H9 (cell line): ENCODE measurements at regions not wholly inside any gene's neighbourhood (a gene's known extent, or its start where the extent isn't known, plus 50 kb on each side); places are given as distances from the start of the nearest gene placed in this dataset.

ENCODE experiments used
- DNase-seq: peaks from one replicate; pipeline ENCODE4 v3.0.0-alpha.2; 2017
- H2AFZ ChIP-seq: one replicate; pipeline ENCODE4 v1.6.1; 2013; ENCODE audit warnings: mild to moderate bottlenecking, low read length, control low read depth, moderate library complexity
- H2AK5ac ChIP-seq: 2 replicates; pipeline ENCODE4 v1.6.1; 2013; ENCODE audit warnings: low read length, control low read depth, mixed read lengths; ENCODE audit not compliant: insufficient read length
- H2BK120ac ChIP-seq: one replicate; pipeline ENCODE4 v1.6.1; 2013; ENCODE audit warnings: low read depth, mild to moderate bottlenecking, low read length, control low read depth, inconsistent platforms; ENCODE audit not compliant: poor library complexity, severe bottlenecking
- H2BK12ac ChIP-seq: 2 replicates; pipeline ENCODE4 v1.6.1; 2013; ENCODE audit warnings: low read length, control low read depth, mixed read lengths, low read depth; ENCODE audit not compliant: insufficient read length
- H2BK15ac ChIP-seq: 2 replicates; pipeline ENCODE4 v1.6.1; 2013; ENCODE audit warnings: low read depth, low read length, control low read depth
- H2BK20ac ChIP-seq: one replicate; pipeline ENCODE4 v1.6.1; 2013; ENCODE audit warnings: low read depth, mild to moderate bottlenecking, low read length, control low read depth, inconsistent platforms; ENCODE audit not compliant: poor library complexity, severe bottlenecking
- H2BK5ac ChIP-seq: 2 replicates; pipeline ENCODE4 v1.6.1; 2013; ENCODE audit warnings: low read length, control low read depth, mixed read lengths; ENCODE audit not compliant: insufficient read length
- H3K14ac ChIP-seq: 2 replicates; pipeline ENCODE4 v1.6.1; 2013; ENCODE audit warnings: low read length, control low read depth; ENCODE audit not compliant: insufficient read depth
- H3K18ac ChIP-seq: 2 replicates; pipeline ENCODE4 v1.6.1; 2013; ENCODE audit warnings: low read depth, mild to moderate bottlenecking, mixed read lengths, low read length, control low read depth; ENCODE audit not compliant: insufficient read length
- H3K23ac ChIP-seq: 2 replicates; pipeline ENCODE4 v1.6.1; 2013; ENCODE audit warnings: low read length, control low read depth, mixed read lengths, low read depth; ENCODE audit not compliant: insufficient read length
- H3K23me2 ChIP-seq: 2 replicates; pipeline ENCODE4 v1.6.1; 2013; ENCODE audit warnings: low read depth, mild to moderate bottlenecking, mixed read lengths, low read length, control low read depth; ENCODE audit not compliant: insufficient read length, poor library complexity, severe bottlenecking
- H3K27ac ChIP-seq: 2 replicates; pipeline ENCODE4 v1.5.1; 2013; ENCODE audit warnings: low read length, control low read depth, mixed read lengths, low read depth; ENCODE audit not compliant: insufficient read length
- H3K27me3 ChIP-seq: 2 replicates; pipeline ENCODE4 v1.6.1; 2013; ENCODE audit warnings: low read length, control low read depth, inconsistent platforms; ENCODE audit not compliant: insufficient read depth
- H3K4ac ChIP-seq: 2 replicates; pipeline ENCODE4 v1.6.1; 2013; ENCODE audit warnings: low read depth, mild to moderate bottlenecking, control low read depth, inconsistent platforms, low read length, moderate library complexity
- H3K4me1 ChIP-seq: 2 replicates; pipeline ENCODE4 v1.6.1; 2013; ENCODE audit warnings: low read length, control low read depth, inconsistent platforms; ENCODE audit not compliant: insufficient read depth
- H3K4me2 ChIP-seq: 2 replicates; pipeline ENCODE4 v1.6.1; 2013; ENCODE audit warnings: low read length, control low read depth, mixed read lengths; ENCODE audit not compliant: insufficient read length, insufficient read depth
- H3K56ac ChIP-seq: 2 replicates; pipeline ENCODE4 v1.6.1; 2013; ENCODE audit warnings: low read depth, mild to moderate bottlenecking, mixed read lengths, low read length, control low read depth; ENCODE audit not compliant: insufficient read length
- H3K79me1 ChIP-seq: 2 replicates; pipeline ENCODE4 v1.6.1; 2013; ENCODE audit warnings: low read depth, mild to moderate bottlenecking, moderate library complexity, low read length, control low read depth, inconsistent platforms; ENCODE audit not compliant: insufficient read depth, poor library complexity, severe bottlenecking
- H3K79me2 ChIP-seq: 2 replicates; pipeline ENCODE4 v1.6.1; 2013; ENCODE audit warnings: low read length, control low read depth, inconsistent platforms; ENCODE audit not compliant: insufficient read depth
- H3K9ac ChIP-seq: 2 replicates; pipeline ENCODE4 v1.6.1; 2013; ENCODE audit warnings: low read length, control low read depth, mixed read lengths; ENCODE audit not compliant: insufficient read length; ENCODE audit errors: extremely low read depth
- H3K9me3 ChIP-seq: one replicate; pipeline ENCODE4 v1.6.1; 2013; ENCODE audit warnings: low read depth, low read length, inconsistent platforms; ENCODE audit not compliant: control insufficient read depth
- H3T11ph ChIP-seq: one replicate; pipeline ENCODE4 v1.6.1; 2013; ENCODE audit warnings: mild to moderate bottlenecking, low read length, control low read depth, inconsistent platforms
- H4K20me1 ChIP-seq: one replicate; pipeline ENCODE4 v1.6.1; 2013; ENCODE audit not compliant: control insufficient read depth, insufficient read length, insufficient read depth
- H4K5ac ChIP-seq: 2 replicates; pipeline ENCODE4 v1.6.1; 2013; ENCODE audit warnings: low read depth, mild to moderate bottlenecking, mixed read lengths, low read length, control low read depth; ENCODE audit not compliant: insufficient read length
- H4K8ac ChIP-seq: replicated peaks from 2 replicates; pipeline ENCODE4 v1.6.1; 2013; ENCODE audit warnings: low read length, control low read depth, mixed read lengths, low read depth; ENCODE audit not compliant: insufficient read length
- H4K91ac ChIP-seq: 2 replicates; pipeline ENCODE4 v1.6.1; 2013; ENCODE audit warnings: low read depth, mild to moderate bottlenecking, moderate library complexity, mixed read lengths, low read length, control low read depth; ENCODE audit not compliant: insufficient read length
- H3K27ac Mint-ChIP-seq, 3 experiments: 2 replicates in 2 of 3; 3 replicates in 1 of 3; pipeline ENCODE4 v1.8.0; 2020 to 2021; ENCODE audit warnings: mixed read lengths in 3 of 3, mild to moderate bottlenecking in 1 of 3, moderate library complexity in 1 of 3
- H3K27me3 Mint-ChIP-seq: 2 replicates; pipeline ENCODE4 v1.8.0; 2021; ENCODE audit warnings: low read depth, mild to moderate bottlenecking, moderate library complexity, mixed read lengths
- H3K36me3 Mint-ChIP-seq, 3 experiments: 2 replicates in 2 of 3; 3 replicates in 1 of 3; pipeline ENCODE4 v1.8.0; 2020 to 2021; ENCODE audit warnings: low read depth in 3 of 3, mixed read lengths in 3 of 3; ENCODE audit not compliant: insufficient read depth in 1 of 3
- H3K4me1 Mint-ChIP-seq, 2 experiments: 2 replicates each; pipeline ENCODE4 v1.8.0; 2020; ENCODE audit warnings: mixed read lengths in 2 of 2
- H3K4me3 Mint-ChIP-seq, 2 experiments: 2 replicates in 1 of 2; 3 replicates in 1 of 2; pipeline ENCODE4 v1.8.0; 2020 to 2021; ENCODE audit warnings: mild to moderate bottlenecking in 2 of 2, mixed read lengths in 2 of 2, moderate library complexity in 1 of 2
- H3K9me3 Mint-ChIP-seq, 2 experiments: 2 replicates in 1 of 2; 3 replicates in 1 of 2; pipeline ENCODE4 v1.8.0; 2020; ENCODE audit warnings: mild to moderate bottlenecking in 2 of 2, mixed read lengths in 2 of 2, moderate library complexity in 1 of 2
- CTCF ChIP-seq: fragments of 200-600 bp; sonication (generic); conservative IDR thresholded peaks from 3 replicates; pipeline ENCODE4 v1.8.0; 2021; ENCODE audit warnings: antibody characterized with exemption, mild to moderate bottlenecking
- WGBS: extraction: QIAGEN DNeasy Blood & Tissue Kit; methylation state at CpG from one replicate; pipeline ENCODE4 v1.1.7; 2013; ENCODE audit warnings: missing lambda C conversion rate, low lambda C conversion rate, mixed read lengths; ENCODE audit not compliant: insufficient read length; ENCODE audit errors: extremely low coverage; 5-methylcytosine and 5-hydroxymethylcytosine counted together

- Histone ChIP-seq H4K5ac (no peak overlapping the region), H4K20me1 (no peaks in the 10 kb centered on the region), H3K14ac (no peak overlapping the region), H3K9ac (no peak overlapping the region), H2BK20ac (no peak overlapping the region), H3K27ac (no peak overlapping the region), H2BK12ac (no peak overlapping the region), H3K79me2 (no peaks in the 10 kb centered on the region), H3K4ac (no peak overlapping the region), H3K23ac (no peak overlapping the region), H4K8ac (no peak overlapping the region), H3K4me2 (no peak overlapping the region), H4K91ac (no peak overlapping the region), H3K9me3 (no peaks in the 10 kb centered on the region), H2BK15ac (no peak overlapping the region), H3T11ph (no peak overlapping the region), H3K23me2 (no peaks in the 10 kb centered on the region), H2BK5ac (no peak overlapping the region), H3K79me1 (no peaks in the 10 kb centered on the region), H3K56ac (no peak overlapping the region), H2AK5ac (peak overlapping the region; percentile 45), H3K27me3 (no peaks in the 10 kb centered on the region), H2AFZ (no peak overlapping the region), H2BK120ac (no peak overlapping the region), H3K18ac (no peak overlapping the region), H3K4me1 (peaks cover 7% of the 10 kb centered on the region; the same call in 1 of the 2 replicates)
- TF ChIP-seq CTCF, result no peak
- Mint-ChIP-seq H3K9me3 (peaks cover 23 to 24% of the 10 kb centered on the region in 2 experiments), H3K27ac (no peak overlapping the region), H3K4me3 (no peak overlapping the region), H3K27me3 (peaks cover 1% of the 10 kb centered on the region), H3K4me1 (peaks cover 22 to 30% of the 10 kb centered on the region in 2 experiments), H3K36me3 (peaks cover 8 to 19% (median 15%) of the 10 kb centered on the region in 3 experiments; a peak in 6 of 7 replicates)
- no CpG with 5 or more reads among the region's 3 CpGs for WGBS
- no peak for DNase-seq
Measured at GRCh38 chr5:152181461-152181860, 223.6 kb downstream of the NMUR2 start.
